Adrenal gland (tissue), 9 donors: ENCODE measurements at regions not wholly inside any gene's neighbourhood (a gene's known extent, or its start where the extent isn't known, plus 50 kb on each side); places are given as distances from the start of the nearest gene placed in this dataset.

Experiments
- DNase-seq, 7 donors: peaks; one replicate each; pipeline ENCODE4 v3.0.0-alpha.2; 2019 to 2020
- H3K27ac ChIP-seq, 5 donors: fragments of 200-600 bp; sonication (generic) in 4 of 5; 1 replicate in 3 of 5; 2 replicates in 2 of 5; pipeline versions ENCODE4 v1.5.1 to v1.8.0; 2016 to 2020; ENCODE audit warnings: mild to moderate bottlenecking in 1 of 5
- H3K27me3 ChIP-seq: fragments of 200-600 bp; 2 replicates; pipeline ENCODE4 v1.8.0; 2021
- H3K36me3 ChIP-seq, 2 donors: fragments of 200-600 bp; replicated peaks in 1 of 2; 1 replicate in 1 of 2; 2 replicates in 1 of 2; pipeline versions ENCODE4 v1.5.1 to v1.8.0; 2018 to 2022
- H3K4me1 ChIP-seq, 2 donors: fragments of 200-600 bp; replicated peaks in 1 of 2; 1 replicate in 1 of 2; 2 replicates in 1 of 2; pipeline versions ENCODE4 v1.5.1 to v1.8.0; 2018 to 2021
- H3K4me3 ChIP-seq, 4 donors: fragments of 200-600 bp; sonication (generic) in 3 of 4; one replicate each; pipeline ENCODE4 v1.5.1; 2016 to 2018
- H3K9me3 ChIP-seq, 3 donors: fragments of 200-600 bp; sonication (generic) in 1 of 3; replicated peaks in 1 of 3; 1 replicate in 2 of 3; 2 replicates in 1 of 3; pipeline versions ENCODE4 v1.5.1 to v1.8.0; 2016 to 2021
- POLR2A ChIP-seq, 2 donors: fragments of 450-650 bp; IDR thresholded peaks; one replicate each; pipeline ENCODE4 v1.6.1; 2017; ENCODE audit warnings: antibody characterized with exemption in 2 of 2, mild to moderate bottlenecking in 2 of 2, moderate library complexity in 1 of 2
- WGBS, 4 donors: extraction: QIAGEN DNeasy Blood & Tissue Kit in 2 of 4; methylation state at CpG; one replicate each; pipeline versions ENCODE4 v1.1.5 to v1.1.7; 2013 to 2017; 5-methylcytosine and 5-hydroxymethylcytosine counted together
- intact Hi-C, 2 donors: fragments of 100-400 bp; cut with DNase I; formaldehyde crosslinking; loops; one replicate each; pipeline versions ENCODE4 v1.14.1 to v1.15.0; 2022 to 2023
- TF ChIP-seq, protein P1 (sequence below), 6 experiments: fragments of 450-650 bp in 4 of 6; fragments of 200-600 bp in 2 of 6; sonication (generic) in 1 of 6; IDR thresholded peaks; 1 replicate in 5 of 6; 2 replicates in 1 of 6; pipeline versions ENCODE4 v1.5.1 to v1.8.0; 2016 to 2021; ENCODE audit warnings: antibody characterized with exemption in 6 of 6, mild to moderate bottlenecking in 2 of 6, moderate library complexity in 1 of 6
- donor health status: healthy with polysubstance abuse.
- donor health status: Bipolar disorder and iron deficiency.
- donor health status: DM: yes; HTN: yes; CAD: no.
- donor health status: DM: no; HTN: no; CAD: no.
- donor health status: DM: no; HTN: no; CAD: no.

GRCh38 chr6:168964138-168964835, 289.4 kb downstream of the THBS2 start:
- Histone ChIP-seq H3K27me3 (no peaks in the 10 kb centered on the region), H3K27ac (no peak overlapping the region), H3K4me3 (no peak overlapping the region), H3K9me3 (no peaks in the 10 kb centered on the region), H3K36me3 (no peaks in the 10 kb centered on the region), H3K4me1 (no peaks in the 10 kb centered on the region)
- intact Hi-C loops, result no loop called here
- TF ChIP-seq POLR2A (IDR thresholded peaks at IDR 0.05), result no peak
- TF ChIP-seq, protein P1, sequence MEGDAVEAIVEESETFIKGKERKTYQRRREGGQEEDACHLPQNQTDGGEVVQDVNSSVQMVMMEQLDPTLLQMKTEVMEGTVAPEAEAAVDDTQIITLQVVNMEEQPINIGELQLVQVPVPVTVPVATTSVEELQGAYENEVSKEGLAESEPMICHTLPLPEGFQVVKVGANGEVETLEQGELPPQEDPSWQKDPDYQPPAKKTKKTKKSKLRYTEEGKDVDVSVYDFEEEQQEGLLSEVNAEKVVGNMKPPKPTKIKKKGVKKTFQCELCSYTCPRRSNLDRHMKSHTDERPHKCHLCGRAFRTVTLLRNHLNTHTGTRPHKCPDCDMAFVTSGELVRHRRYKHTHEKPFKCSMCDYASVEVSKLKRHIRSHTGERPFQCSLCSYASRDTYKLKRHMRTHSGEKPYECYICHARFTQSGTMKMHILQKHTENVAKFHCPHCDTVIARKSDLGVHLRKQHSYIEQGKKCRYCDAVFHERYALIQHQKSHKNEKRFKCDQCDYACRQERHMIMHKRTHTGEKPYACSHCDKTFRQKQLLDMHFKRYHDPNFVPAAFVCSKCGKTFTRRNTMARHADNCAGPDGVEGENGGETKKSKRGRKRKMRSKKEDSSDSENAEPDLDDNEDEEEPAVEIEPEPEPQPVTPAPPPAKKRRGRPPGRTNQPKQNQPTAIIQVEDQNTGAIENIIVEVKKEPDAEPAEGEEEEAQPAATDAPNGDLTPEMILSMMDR (IDR thresholded peaks at IDR 0.05), result no peak
- 61 to 76% (median 73%) methylated on average over 14 of the region's 14 CpGs for WGBS, 4 donors
- DNase-seq, result no peak

DNA sequence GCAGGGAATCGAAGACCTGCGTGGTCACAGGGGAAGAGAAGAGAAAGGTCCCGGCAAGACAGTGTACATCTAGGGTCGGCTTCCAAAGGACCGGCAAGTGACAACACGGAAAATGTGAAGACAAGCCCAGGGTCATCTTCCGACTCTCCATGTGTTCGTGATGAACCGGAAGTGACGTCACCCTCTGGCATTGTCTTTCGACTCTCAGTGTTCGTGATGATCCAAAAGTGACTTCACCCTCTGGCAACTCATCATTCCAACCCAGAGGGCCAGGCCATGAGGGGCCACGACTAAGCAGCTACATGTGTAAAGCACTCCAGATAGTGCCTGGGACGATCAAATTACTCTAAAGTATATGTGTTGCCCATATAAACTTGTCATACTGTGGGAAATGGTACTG, 290.8 kb downstream of the THBS2 start:
- WGBS, 4 donors, result 75 to 87% (median 84%) methylated on average over 14 of the region's 14 CpGs
- no peak for DNase-seq
- no peaks in the 10 kb centered on the region for H3K27me3 ChIP-seq
- H3K36me3 ChIP-seq, result no peaks in the 10 kb centered on the region
- H3K27ac ChIP-seq, result no peak overlapping the region
- no peaks in the 10 kb centered on the region for H3K9me3 ChIP-seq
- intact Hi-C loops, result no loop called here
- H3K4me1 ChIP-seq, result no peaks in the 10 kb centered on the region
- no peak overlapping the region for H3K4me3 ChIP-seq
- TF ChIP-seq, protein P1 (IDR thresholded peaks at IDR 0.05), result no peak
- no peak for TF ChIP-seq POLR2A (IDR thresholded peaks at IDR 0.05)

- Histone ChIP-seq H3K27ac (peak overlapping the region in 1 of 5 donors; percentile 15), H3K4me3 (no peak overlapping the region), H3K36me3 (no peaks in the 10 kb centered on the region), H3K9me3 (no peaks in the 10 kb centered on the region), H3K4me1 (no peaks in the 10 kb centered on the region), H3K27me3 (no peaks in the 10 kb centered on the region)
- no peak for TF ChIP-seq POLR2A (IDR thresholded peaks at IDR 0.05)
- TF ChIP-seq, protein P1 (IDR thresholded peaks at IDR 0.05), result no peak
- intact Hi-C loops, result no loop called here
- no peak for DNase-seq
- 85 to 91% (median 87%) methylated on average over 13 of the region's 13 CpGs for WGBS, 4 donors
Measured at GRCh38 chr6:168961264-168961656, 292.4 kb downstream of the THBS2 start.

DNA sequence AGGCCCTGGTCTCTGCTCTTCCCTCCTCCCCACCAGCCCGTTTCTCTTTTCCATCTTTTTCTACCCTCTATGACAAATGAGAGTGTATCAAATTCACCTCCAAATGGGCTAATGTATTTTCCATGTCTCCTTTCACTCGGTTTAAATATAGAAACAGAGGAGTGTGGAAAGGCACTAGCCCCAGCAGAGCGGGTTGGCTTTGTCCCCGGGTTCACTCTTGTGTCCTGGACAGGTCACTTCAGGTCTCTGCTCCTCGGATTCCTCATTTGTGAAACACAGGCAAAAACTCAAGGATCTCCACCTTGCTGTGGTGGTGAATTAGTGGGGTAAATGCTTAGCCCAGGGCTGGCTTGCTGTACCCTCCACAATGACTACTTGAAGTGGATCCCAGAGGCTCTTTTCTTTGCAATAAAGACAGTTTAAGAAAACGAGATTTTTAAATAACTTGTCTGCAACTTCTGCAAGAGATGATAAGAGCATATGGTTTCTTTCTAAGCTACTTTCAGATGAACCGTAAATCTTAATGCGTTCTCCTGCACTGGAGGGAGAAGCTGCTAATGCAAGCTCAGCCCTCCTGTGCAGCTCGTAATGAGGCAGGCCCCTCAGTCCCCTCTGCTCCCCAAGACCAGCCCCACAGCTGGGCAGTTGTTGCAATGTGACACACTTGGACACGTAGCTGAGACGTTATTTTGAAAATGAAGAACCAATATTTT, 292.9 kb downstream of the THBS2 start:
- H3K4me3 ChIP-seq, result no peak overlapping the region
- H3K27me3 ChIP-seq, result no peaks in the 10 kb centered on the region
- H3K9me3 ChIP-seq, result no peaks in the 10 kb centered on the region
- DNase-seq, result no peak
- no peak for TF ChIP-seq POLR2A (IDR thresholded peaks at IDR 0.05)
- no peaks in the 10 kb centered on the region for H3K36me3 ChIP-seq
- 59 to 71% (median 65%) methylated on average over 11 of the region's 11 CpGs for WGBS, 4 donors
- H3K4me1 ChIP-seq, result no peaks in the 10 kb centered on the region
- intact Hi-C loops, result no loop called here
- H3K27ac ChIP-seq, result peak overlapping the region in 1 of 5 donors; percentile 15
